MM.1S (cell line): ENCODE measurements at regions not wholly inside any gene's neighbourhood (a gene's known extent, or its start where the extent isn't known, plus 50 kb on each side); places are given as distances from the start of the nearest gene placed in this dataset.
A peak's percentile ranks its signal among the peaks of the same experiment; 100 is the strongest.

ENCODE experiments used
- DNase-seq: peaks from one replicate; pipeline ENCODE4 v3.0.0-alpha.2; 2015
- H2AFZ ChIP-seq: fragments of 300-600 bp; sonication (generic); 2 replicates; pipeline ENCODE4 v1.6.0; 2016; ENCODE audit warnings: antibody characterized with exemption, low read length
- H3F3A ChIP-seq: fragments of 300-600 bp; sonication (generic); 2 replicates; pipeline ENCODE4 v1.6.1; 2016; ENCODE audit warnings: mild to moderate bottlenecking, antibody characterized with exemption, low read length, moderate library complexity, mixed read lengths; ENCODE audit not compliant: insufficient read depth
- H3K27ac ChIP-seq: fragments of 300-600 bp; sonication (generic); 2 replicates; pipeline ENCODE4 v1.5.1; 2016; ENCODE audit warnings: mild to moderate bottlenecking, low read length
- H3K27me3 ChIP-seq: fragments of 300-600 bp; sonication (generic); replicated peaks from 2 replicates; pipeline ENCODE4 v1.6.0; 2016; ENCODE audit warnings: low read length; ENCODE audit not compliant: insufficient read depth
- H3K36me3 ChIP-seq: fragments of 300-600 bp; sonication (generic); replicated peaks from 2 replicates; pipeline ENCODE4 v1.6.1; 2016; ENCODE audit warnings: mild to moderate bottlenecking, low read length, mixed read lengths; ENCODE audit not compliant: insufficient read depth
- H3K4me1 ChIP-seq: fragments of 300-600 bp; sonication (generic); 2 replicates; pipeline ENCODE4 v1.6.1; 2016; ENCODE audit warnings: low read length, mixed read lengths
- H3K4me2 ChIP-seq: fragments of 300-600 bp; sonication (generic); 2 replicates; pipeline ENCODE4 v1.6.0; 2016; ENCODE audit warnings: low read depth, low read length
- H3K4me3 ChIP-seq: fragments of 300-600 bp; sonication (generic); 2 replicates; pipeline ENCODE4 v1.5.1; 2016; ENCODE audit warnings: low read length, mixed read lengths
- H3K79me2 ChIP-seq: fragments of 300-600 bp; sonication (generic); 2 replicates; pipeline ENCODE4 v1.6.1; 2016; ENCODE audit warnings: mixed run types, low read length, mixed read lengths
- H3K9ac ChIP-seq: fragments of 300-600 bp; sonication (generic); 2 replicates; pipeline ENCODE4 v1.6.1; 2016; ENCODE audit warnings: low read length, mixed read lengths
- H3K9me2 ChIP-seq: fragments of 300-600 bp; sonication (generic); replicated peaks from 2 replicates; pipeline ENCODE4 v1.6.1; 2016; ENCODE audit warnings: mild to moderate bottlenecking, low read length, mixed read lengths; ENCODE audit not compliant: insufficient read depth
- H3K9me3 ChIP-seq: fragments of 300-600 bp; sonication (generic); replicated peaks from 2 replicates; pipeline ENCODE4 v1.6.1; 2016; ENCODE audit warnings: mild to moderate bottlenecking, low read length, mixed read lengths; ENCODE audit not compliant: insufficient read depth
- H4K20me1 ChIP-seq: fragments of 300-600 bp; sonication (generic); 2 replicates; pipeline ENCODE4 v1.6.1; 2016; ENCODE audit warnings: mild to moderate bottlenecking, low read length, moderate library complexity, mixed read lengths; ENCODE audit not compliant: insufficient read depth
- EZH2 ChIP-seq: fragments of 300-600 bp; sonication (generic); optimal IDR thresholded peaks from 2 replicates; pipeline ENCODE3; 2017; ENCODE audit warnings: low read depth, mild to moderate bottlenecking, antibody characterized with exemption, low read length, mixed read lengths
- EZH2phosphoT487 ChIP-seq: fragments of 300-600 bp; sonication (generic); IDR thresholded peaks from 2 replicates; pipeline ENCODE4 v1.6.1; 2018; ENCODE audit warnings: antibody characterized with exemption, low read length
- TF ChIP-seq, protein P1 (sequence below): fragments of 300-600 bp; sonication (generic); IDR thresholded peaks from 2 replicates; pipeline ENCODE4 v1.5.1; 2016; ENCODE audit warnings: antibody characterized with exemption, low read length, mixed read lengths

- Histone ChIP-seq H3K27ac (peak overlapping the region; percentile 65), H3K9me3 (no peaks in the 10 kb centered on the region), H3K9ac (no peak overlapping the region), H3F3A (peaks cover 15% of the 10 kb centered on the region; the same call in 1 of the 2 replicates), H3K36me3 (no peaks in the 10 kb centered on the region), H4K20me1 (no peaks in the 10 kb centered on the region), H3K4me1 (peaks cover 18% of the 10 kb centered on the region), H3K79me2 (no peaks in the 10 kb centered on the region), H3K4me3 (no peak overlapping the region), H3K9me2 (no peaks in the 10 kb centered on the region), H2AFZ (no peak overlapping the region), H3K4me2 (peak overlapping the region; percentile 58; the same call in 1 of the 2 replicates), H3K27me3 (no peaks in the 10 kb centered on the region)
- DNase-seq, result peak; percentile 51
- TF ChIP-seq, protein P1, sequence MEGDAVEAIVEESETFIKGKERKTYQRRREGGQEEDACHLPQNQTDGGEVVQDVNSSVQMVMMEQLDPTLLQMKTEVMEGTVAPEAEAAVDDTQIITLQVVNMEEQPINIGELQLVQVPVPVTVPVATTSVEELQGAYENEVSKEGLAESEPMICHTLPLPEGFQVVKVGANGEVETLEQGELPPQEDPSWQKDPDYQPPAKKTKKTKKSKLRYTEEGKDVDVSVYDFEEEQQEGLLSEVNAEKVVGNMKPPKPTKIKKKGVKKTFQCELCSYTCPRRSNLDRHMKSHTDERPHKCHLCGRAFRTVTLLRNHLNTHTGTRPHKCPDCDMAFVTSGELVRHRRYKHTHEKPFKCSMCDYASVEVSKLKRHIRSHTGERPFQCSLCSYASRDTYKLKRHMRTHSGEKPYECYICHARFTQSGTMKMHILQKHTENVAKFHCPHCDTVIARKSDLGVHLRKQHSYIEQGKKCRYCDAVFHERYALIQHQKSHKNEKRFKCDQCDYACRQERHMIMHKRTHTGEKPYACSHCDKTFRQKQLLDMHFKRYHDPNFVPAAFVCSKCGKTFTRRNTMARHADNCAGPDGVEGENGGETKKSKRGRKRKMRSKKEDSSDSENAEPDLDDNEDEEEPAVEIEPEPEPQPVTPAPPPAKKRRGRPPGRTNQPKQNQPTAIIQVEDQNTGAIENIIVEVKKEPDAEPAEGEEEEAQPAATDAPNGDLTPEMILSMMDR, result no peak
- no peak for TF ChIP-seq EZH2phosphoT487
- no peak for TF ChIP-seq EZH2
Observed at GRCh38 chr13:73715911-73716510, 418.2 kb downstream of the KLF12 start.

- Histone ChIP-seq H3K9me2 (no peaks in the 10 kb centered on the region), H3K27me3 (no peaks in the 10 kb centered on the region), H3K4me2 (peak overlapping the region; percentile 58; the same call in 1 of the 2 replicates), H3K36me3 (no peaks in the 10 kb centered on the region), H3K9ac (no peak overlapping the region), H3K4me3 (no peak overlapping the region), H3F3A (peaks cover 15% of the 10 kb centered on the region; the same call in 1 of the 2 replicates), H3K9me3 (no peaks in the 10 kb centered on the region), H2AFZ (no peak overlapping the region), H3K27ac (peak overlapping the region; percentile 65), H3K4me1 (peaks cover 18% of the 10 kb centered on the region), H3K79me2 (no peaks in the 10 kb centered on the region), H4K20me1 (no peaks in the 10 kb centered on the region)
- peak; percentile 84 for DNase-seq
- TF ChIP-seq EZH2phosphoT487 (no peak), EZH2 (no peak)
- TF ChIP-seq, protein P1, result no peak
Observed at GRCh38 chr13:73715114-73715910, 418.9 kb downstream of the KLF12 start.

GRCh38 chr13:73714522-73714921 lies 419.7 kb downstream of the KLF12 start:
- Histone ChIP-seq H3K36me3 (no peaks in the 10 kb centered on the region), H3K9me2 (no peaks in the 10 kb centered on the region), H3K4me1 (peaks cover 18% of the 10 kb centered on the region), H3K27me3 (no peaks in the 10 kb centered on the region), H3K9me3 (no peaks in the 10 kb centered on the region), H3K27ac (no peak overlapping the region), H4K20me1 (no peaks in the 10 kb centered on the region), H3F3A (peaks cover 15% of the 10 kb centered on the region; the same call in 1 of the 2 replicates), H3K4me2 (no peak overlapping the region), H3K4me3 (no peak overlapping the region), H3K9ac (no peak overlapping the region), H2AFZ (no peak overlapping the region), H3K79me2 (no peaks in the 10 kb centered on the region)
- DNase-seq, result no peak
- no peak for TF ChIP-seq EZH2phosphoT487
- TF ChIP-seq, protein P1, result no peak
- no peak for TF ChIP-seq EZH2
